H1 (cell line): ENCODE measurements at regions not wholly inside any gene's neighbourhood (a gene's known extent, or its start where the extent isn't known, plus 50 kb on each side); places are given as distances from the start of the nearest gene placed in this dataset.

Experiments used
- CTCF ChIA-PET: fragments of 300-600 bp; sonication (Branson Sonifier 250); formaldehyde crosslinking; loops from one replicate; lab custom pipeline; 2021; ENCODE audit not compliant: partially characterized antibody; lab: Charles Lee
- POLR2A ChIA-PET: fragments of 300-600 bp; sonication (Branson Sonifier 250); formaldehyde crosslinking; loops from one replicate; lab custom pipeline; 2021; ENCODE audit warnings: inconsistent platforms; ENCODE audit not compliant: partially characterized antibody; lab: Charles Lee
- DNase-seq, 2 experiments: peaks; one replicate each; pipeline versions ENCODE4 v3.0.0 to v3.0.0-alpha.2; 2010 to 2022; ENCODE audit warnings: low spot score in 2 of 2, low read depth in 1 of 2, mixed read lengths in 1 of 2
- FAIRE-seq: peaks from 2 replicates; lab custom pipeline; 2011; peaks lifted over from hg19 to GRCh38; lab: Jason Lieb, UNC
- H2AFZ ChIP-seq: 2 replicates; pipeline ENCODE4 v1.8.1; 2012; ENCODE audit warnings: low read length, inconsistent platforms
- H2AK5ac ChIP-seq: 2 replicates; pipeline ENCODE4 v1.6.1; 2013; ENCODE audit warnings: low read depth, low read length
- H2BK120ac ChIP-seq: replicated peaks from 2 replicates; pipeline ENCODE3; 2013; ENCODE audit warnings: low read depth, low read length, inconsistent platforms
- H2BK12ac ChIP-seq: 2 replicates; pipeline ENCODE4 v1.6.1; 2013; ENCODE audit warnings: low read depth, low read length
- H2BK15ac ChIP-seq: 2 replicates; pipeline ENCODE4 v1.6.1; 2013; ENCODE audit warnings: low read length
- H2BK20ac ChIP-seq: 2 replicates; pipeline ENCODE4 v1.6.1; 2013; ENCODE audit warnings: low read length
- H2BK5ac ChIP-seq: 2 replicates; pipeline ENCODE4 v1.6.1; 2013; ENCODE audit warnings: low read depth, low read length
- H3K14ac ChIP-seq: 2 replicates; pipeline ENCODE4 v1.6.1; 2013; ENCODE audit warnings: inconsistent platforms; ENCODE audit not compliant: insufficient read length
- H3K18ac ChIP-seq: 2 replicates; pipeline ENCODE4 v1.6.1; 2013; ENCODE audit warnings: low read length; ENCODE audit errors: extremely low read depth
- H3K23ac ChIP-seq: 2 replicates; pipeline ENCODE4 v1.6.1; 2013; ENCODE audit warnings: inconsistent platforms; ENCODE audit not compliant: insufficient read length
- H3K23me2 ChIP-seq: 2 replicates; pipeline ENCODE4 v1.6.1; 2013; ENCODE audit warnings: low read depth, low read length
- H3K27ac ChIP-seq: 2 replicates; pipeline ENCODE4 v1.6.1; 2011; ENCODE audit warnings: low read depth, low read length, inconsistent platforms
- H3K27me3 ChIP-seq, 4 experiments: replicated peaks in 1 of 4; 1 replicate in 1 of 4; 2 replicates in 3 of 4; pipeline versions ENCODE4 v1.6.1 to v1.8.1; 2011 to 2013; ENCODE audit warnings: low read length in 3 of 4, mild to moderate bottlenecking in 3 of 4, inconsistent platforms in 2 of 4, mixed read lengths in 2 of 4, moderate library complexity in 1 of 4; ENCODE audit not compliant: control insufficient read depth in 3 of 4, insufficient read depth in 3 of 4; ENCODE audit errors: extremely low read depth in 1 of 4
- H3K36me3 ChIP-seq, 4 experiments: 2 replicates each; pipeline versions ENCODE4 v1.6.1 to v1.8.1; 2011 to 2013; ENCODE audit warnings: mild to moderate bottlenecking in 4 of 4, low read length in 3 of 4, moderate library complexity in 2 of 4, control low read depth in 1 of 4, inconsistent platforms in 1 of 4; ENCODE audit not compliant: insufficient read depth in 4 of 4, control insufficient read depth in 2 of 4
- H3K4ac ChIP-seq: replicated peaks from 2 replicates; pipeline ENCODE3; 2013; ENCODE audit warnings: low read length, low read depth, mixed read lengths, inconsistent platforms; ENCODE audit not compliant: insufficient read length
- H3K4me1 ChIP-seq, 4 experiments: replicated peaks in 1 of 4; 1 replicate in 1 of 4; 2 replicates in 3 of 4; pipeline versions ENCODE4 v1.6.1 to v1.8.1; 2011 to 2013; ENCODE audit warnings: low read length in 3 of 4, inconsistent platforms in 2 of 4, mixed read lengths in 1 of 4; ENCODE audit not compliant: insufficient read depth in 4 of 4, control insufficient read depth in 3 of 4
- H3K4me2 ChIP-seq, 2 experiments: 2 replicates each; pipeline versions ENCODE4 v1.6.1 to v1.8.1; 2011 to 2013; ENCODE audit warnings: low read depth in 2 of 2, low read length in 2 of 2, control low read depth in 1 of 2, inconsistent platforms in 1 of 2, mild to moderate bottlenecking in 1 of 2; ENCODE audit not compliant: insufficient read depth in 1 of 2
- H3K4me3 ChIP-seq, 4 experiments: fragments of 200-600, 300-600 bp in 1 of 4; sonication (generic), shearing (Covaris generic), sonication (Bioruptor Twin) in 1 of 4; 2 replicates each; pipeline versions ENCODE4 v1.5.1 to v1.8.1; 2011 to 2016; ENCODE audit warnings: low read length in 4 of 4, low read depth in 3 of 4, control low read depth in 2 of 4, inconsistent platforms in 2 of 4, mild to moderate bottlenecking in 2 of 4, mixed read lengths in 1 of 4, moderate library complexity in 1 of 4; ENCODE audit not compliant: insufficient read depth in 2 of 4; ENCODE audit errors: extremely low read depth in 1 of 4
- H3K56ac ChIP-seq: replicated peaks from 2 replicates; pipeline ENCODE3; 2013; ENCODE audit warnings: low read depth, mild to moderate bottlenecking, mixed read lengths, low read length, inconsistent platforms; ENCODE audit not compliant: insufficient read length
- H3K79me1 ChIP-seq: 2 replicates; pipeline ENCODE4 v1.6.1; 2013; ENCODE audit warnings: low read depth, low read length, control low read depth
- H3K79me2 ChIP-seq, 2 experiments: 2 replicates each; pipeline versions ENCODE4 v1.6.1 to v1.8.1; 2012 to 2013; ENCODE audit warnings: low read length in 2 of 2, mild to moderate bottlenecking in 2 of 2, inconsistent platforms in 1 of 2; ENCODE audit not compliant: insufficient read depth in 2 of 2, control insufficient read depth in 1 of 2
- H3K9ac ChIP-seq, 4 experiments: replicated peaks in 1 of 4; 1 replicate in 1 of 4; 2 replicates in 3 of 4; pipeline versions ENCODE4 v1.6.1 to v1.8.1; 2011 to 2013; ENCODE audit warnings: low read depth in 3 of 4, low read length in 3 of 4, control low read depth in 2 of 4, mild to moderate bottlenecking in 2 of 4, moderate library complexity in 2 of 4, inconsistent platforms in 1 of 4; ENCODE audit errors: extremely low read depth in 1 of 4
- H3K9me3 ChIP-seq, 2 experiments: 2 replicates each; pipeline versions ENCODE4 v1.6.1 to v1.8.1; 2012 to 2013; ENCODE audit warnings: mild to moderate bottlenecking in 2 of 2, moderate library complexity in 2 of 2, control low read depth in 1 of 2, inconsistent platforms in 1 of 2, low read depth in 1 of 2, low read length in 1 of 2, mixed read lengths in 1 of 2; ENCODE audit not compliant: insufficient read depth in 2 of 2
- H4K20me1 ChIP-seq, 2 experiments: replicated peaks in 1 of 2; 2 replicates each; pipeline versions ENCODE3 to v1.8.1; 2011 to 2013; ENCODE audit warnings: inconsistent platforms in 2 of 2, low read length in 2 of 2, mild to moderate bottlenecking in 1 of 2; ENCODE audit not compliant: insufficient read depth in 2 of 2, control insufficient read depth in 1 of 2
- H4K5ac ChIP-seq: 2 replicates; pipeline ENCODE4 v1.6.1; 2013; ENCODE audit warnings: low read length, low read depth, mixed read lengths, inconsistent platforms; ENCODE audit not compliant: insufficient read length
- H4K8ac ChIP-seq: 2 replicates; pipeline ENCODE4 v1.8.0; 2013; ENCODE audit warnings: mild to moderate bottlenecking, moderate library complexity, low read length, inconsistent platforms; ENCODE audit not compliant: insufficient read depth; ENCODE audit errors: extremely low read depth
- H4K91ac ChIP-seq: replicated peaks from 2 replicates; pipeline ENCODE3; 2013; ENCODE audit warnings: low read length, mixed read lengths, inconsistent platforms; ENCODE audit not compliant: insufficient read length
- CTCF ChIP-seq, 3 experiments: IDR thresholded peaks; 1 replicate in 2 of 3; 2 replicates in 1 of 3; pipeline versions ENCODE4 v1.5.1 to v1.6.1; 2011; ENCODE audit warnings: low read length in 3 of 3, mild to moderate bottlenecking in 3 of 3, inconsistent platforms in 2 of 3, low read depth in 1 of 3, moderate library complexity in 1 of 3; ENCODE audit not compliant: insufficient read depth in 1 of 3; ENCODE audit errors: control extremely low read depth in 1 of 3
- NANOG ChIP-seq: IDR thresholded peaks from 2 replicates; pipeline ENCODE4 v1.6.1; 2011; ENCODE audit warnings: low read length, low read depth, mild to moderate bottlenecking, inconsistent platforms; ENCODE audit not compliant: insufficient read depth, poor library complexity, severe bottlenecking
- TBP ChIP-seq: IDR thresholded peaks from 2 replicates; pipeline ENCODE4 v1.6.1; 2011; ENCODE audit warnings: low read depth, low read length, improper control_type of control experiment
- WGBS, 2 experiments: shearing (Covaris generic) in 1 of 2; methylation state at CpG; one replicate each; pipeline versions ENCODE4 v1.1.6 to v1.1.7; 2013 to 2015; ENCODE audit warnings: low lambda C conversion rate in 2 of 2, mixed read lengths in 2 of 2, inconsistent platforms in 1 of 2, low coverage in 1 of 2, missing lambda C conversion rate in 1 of 2; ENCODE audit not compliant: insufficient replicate concordance in 2 of 2, insufficient coverage in 1 of 2, insufficient read length in 1 of 2; ENCODE audit errors: extremely low coverage in 1 of 2, missing lambda C conversion rate in 1 of 2; 5-methylcytosine and 5-hydroxymethylcytosine counted together

GRCh38 chr1:213687832-213688231 is 299.9 kb upstream of the PROX1 start:
- H2BK12ac ChIP-seq = no peak overlapping the region
- no peak overlapping the region for H3K4me3 ChIP-seq
- H3K4ac ChIP-seq = no peak overlapping the region
- TF ChIP-seq TBP (no peak), CTCF (IDR thresholded peaks at IDR 0.05; ENCODE audit: control extremely low read depth in 1 of 3, insufficient read depth in 1 of 3, low read depth in 1 of 3, low read length in 3 of 3) (no peak), NANOG (no peak)
- H2BK5ac ChIP-seq = no peak overlapping the region
- H3K9me3 ChIP-seq = no peaks in the 10 kb centered on the region
- 0 out of 2 replicates have a peak overlapping the region, but pooled peaks have one; percentile 10 for H2BK15ac ChIP-seq
- H3K4me1 ChIP-seq = no peaks in the 10 kb centered on the region; a peak in 1 of 7 replicates
- no peaks in the 10 kb centered on the region for H3K36me3 ChIP-seq
- H2BK20ac ChIP-seq = no peak overlapping the region
- no peak overlapping the region for H3K27ac ChIP-seq
- no peak overlapping the region for H3K14ac ChIP-seq
- no peak overlapping the region for H2BK120ac ChIP-seq
- no peaks in the 10 kb centered on the region for H3K23me2 ChIP-seq
- FAIRE-seq = no peak
- no peak overlapping the region for H4K91ac ChIP-seq
- H3K27me3 ChIP-seq = no peaks in the 10 kb centered on the region
- no peaks in the 10 kb centered on the region for H3K79me1 ChIP-seq
- H3K4me2 ChIP-seq = no peak overlapping the region
- no peak overlapping the region for H4K5ac ChIP-seq
- DNase-seq = no peak
- H3K23ac ChIP-seq = no peak overlapping the region
- POLR2A ChIA-PET = no interaction called here
- H3K18ac ChIP-seq = no peak overlapping the region
- H2AFZ ChIP-seq = no peak overlapping the region
- CTCF ChIA-PET = interaction anchor here (0.6 to 1.4 kb wide), 4 partner anchors 18 to 623 kb away, joined by 3 to 4 read pairs (median 3); no protein-coding TSS in a partner anchor
- H4K8ac ChIP-seq = no peak overlapping the region
- 83% methylated on average over 7 of the region's 7 CpGs; no CpG with 5 or more reads in 1 of the 2 experiments for WGBS, 2 experiments
- no peak overlapping the region for H2AK5ac ChIP-seq
- no peaks in the 10 kb centered on the region for H3K79me2 ChIP-seq
- no peaks in the 10 kb centered on the region for H4K20me1 ChIP-seq
- no peak overlapping the region for H3K9ac ChIP-seq
- H3K56ac ChIP-seq = no peak overlapping the region
